ENCODE measurements at regions not wholly inside any gene's neighbourhood (a gene's known extent, or its start where the extent isn't known, plus 50 kb on each side); places are given as distances from the start of the nearest gene placed in this dataset.

GRCh38 chr12:54734196-54734950 lies 86.2 kb upstream of the DCD start:
- no peak overlapping the region for H3K4me3 Mint-ChIP-seq
- no peak overlapping the region for H3K27ac Mint-ChIP-seq
- no peak for ATAC-seq
- DNase-seq, result no peak
- intact Hi-C loops (cut with micrococcal nuclease), result no loop called here
- H3K36me3 Mint-ChIP-seq (ENCODE audit: low read depth), result peaks cover 3% of the 10 kb centered on the region
- ChIA-PET POLR2A (interaction anchor here (1.3 kb wide), 1 partner anchor 33 kb away, joined by 3 read pairs; no protein-coding TSS in a partner anchor), CTCF (interaction anchor here (0.6 to 2.8 kb wide), 4 partner anchors 10 to 472 kb away, joined by 3 to 19 read pairs (median 12); no protein-coding TSS in a partner anchor)
- H3K27me3 Mint-ChIP-seq, result no peaks in the 10 kb centered on the region
- H3K4me1 Mint-ChIP-seq (ENCODE audit: low read depth), result peaks cover 15% of the 10 kb centered on the region
- no peak for TF ChIP-seq CTCF (IDR thresholded peaks at IDR 0.05)
- H3K9me3 Mint-ChIP-seq, result peaks cover 7% of the 10 kb centered on the region

- Mint-ChIP-seq H3K36me3 (ENCODE audit: low read depth) (no peaks in the 10 kb centered on the region), H3K9me3 (no peaks in the 10 kb centered on the region), H3K27me3 (peaks cover under 1% of the 10 kb centered on the region), H3K4me1 (ENCODE audit: low read depth) (peaks cover 7% of the 10 kb centered on the region), H3K4me3 (no peak overlapping the region), H3K27ac (no peak overlapping the region)
- TF ChIP-seq CTCF (IDR thresholded peaks at IDR 0.05), result peak; percentile 59
- DNase-seq (no peak), ATAC-seq (peak; percentile 17)
- ChIA-PET CTCF (interaction anchor here (0.7 to 2.4 kb wide), 26 partner anchors 10 to 352 kb away, joined by 3 to 33 read pairs (median 4); no protein-coding TSS in a partner anchor), POLR2A (interaction anchor here (1.1 kb wide), 1 partner anchor 268 kb away, joined by 4 read pairs; no protein-coding TSS in a partner anchor)
- intact Hi-C loops (cut with micrococcal nuclease), result no loop called here
Measured at GRCh38 chr12:54725233-54725843, 77.2 kb upstream of the DCD start.

GRCh38 chr12:54723379-54724256 lies 75.5 kb upstream of the DCD start:
- H3K9me3 Mint-ChIP-seq, result no peaks in the 10 kb centered on the region
- CTCF ChIA-PET, result interaction anchor here (0.8 to 2.4 kb wide), 25 partner anchors 11 to 353 kb away, joined by 3 to 33 read pairs (median 5); no protein-coding TSS in a partner anchor
- peak; percentile 75 for ATAC-seq

DNA sequence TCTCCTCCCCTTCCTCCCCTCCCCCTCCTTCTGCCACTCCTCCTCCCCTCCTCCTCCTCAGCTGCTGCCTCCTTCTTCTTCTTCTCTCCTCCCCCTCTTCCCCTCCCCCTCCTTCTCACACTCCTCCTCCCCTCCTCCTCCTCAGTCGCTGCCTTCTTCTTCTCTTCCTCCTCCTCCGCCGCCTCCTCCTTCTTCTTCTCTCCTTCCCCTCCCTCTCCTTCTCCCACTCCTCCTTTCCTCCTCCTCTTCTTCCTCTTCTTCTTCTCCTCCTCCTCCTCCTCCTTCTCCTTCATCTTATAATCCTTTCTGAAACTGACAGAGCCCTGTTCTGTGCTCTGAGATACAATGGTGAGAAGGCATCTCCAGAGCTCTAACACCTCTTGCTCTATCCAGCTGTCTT lies 73.1 kb upstream of the DCD start:
- Mint-ChIP-seq H3K4me3 (no peak overlapping the region), H3K27ac (no peak overlapping the region), H3K4me1 (ENCODE audit: low read depth) (peaks cover 5% of the 10 kb centered on the region), H3K27me3 (peaks cover 4% of the 10 kb centered on the region), H3K9me3 (no peaks in the 10 kb centered on the region), H3K36me3 (ENCODE audit: low read depth) (no peaks in the 10 kb centered on the region)
- no peak for TF ChIP-seq CTCF (IDR thresholded peaks at IDR 0.05)
- POLR2A ChIA-PET, result no interaction called here
- DNase-seq, result no peak
- CTCF ChIA-PET, result interaction anchor here (1.3 to 1.7 kb wide), 3 partner anchors 9 to 351 kb away, joined by 4 to 10 read pairs (median 7); no protein-coding TSS in a partner anchor
- ATAC-seq, result no peak
- intact Hi-C loops (cut with micrococcal nuclease), result no loop called here

More at GRCh38 chr12:54723379-54724256, 75.5 kb upstream of the DCD start:
- peaks cover 1% of the 10 kb centered on the region for H3K27me3 Mint-ChIP-seq
- H3K36me3 Mint-ChIP-seq (ENCODE audit: low read depth), result no peaks in the 10 kb centered on the region
- TF ChIP-seq CTCF (IDR thresholded peaks at IDR 0.05), result peak; percentile 56
- no peak overlapping the region for H3K4me3 Mint-ChIP-seq
- peaks cover 5% of the 10 kb centered on the region for H3K4me1 Mint-ChIP-seq (ENCODE audit: low read depth)
- DNase-seq, result peak; percentile 44
- intact Hi-C loops (cut with micrococcal nuclease), result no loop called here
- POLR2A ChIA-PET, result no interaction called here
- H3K27ac Mint-ChIP-seq, result no peak overlapping the region
